IPS DF 4.7 (cell line): ENCODE measurements at regions not wholly inside any gene's neighbourhood (a gene's known extent, or its start where the extent isn't known, plus 50 kb on each side); places are given as distances from the start of the nearest gene placed in this dataset.

Experiments used
- DNase-seq: peaks from one replicate; pipeline ENCODE4 v3.0.0-alpha.2; 2013; ENCODE audit warnings: low spot score; ENCODE audit errors: extremely low read depth

DNA sequence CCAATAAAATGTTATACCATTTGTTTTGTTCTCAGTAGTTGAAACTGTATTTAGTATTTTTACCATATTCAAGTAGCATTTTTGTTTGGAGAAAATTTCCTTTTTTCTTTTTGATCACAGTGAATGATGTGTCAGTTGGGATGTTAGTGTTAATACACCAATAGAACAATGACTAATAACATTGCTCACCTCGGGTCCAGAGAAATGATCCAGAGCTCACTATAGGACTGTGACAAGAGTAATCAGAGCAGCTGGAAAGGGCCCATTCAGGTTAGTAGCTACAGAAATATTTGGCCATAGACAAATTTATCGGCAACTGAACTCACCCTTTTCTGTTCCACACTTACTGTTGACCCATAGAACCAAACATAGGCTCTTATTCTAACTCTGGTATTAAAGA, 989.2 kb downstream of the TLE4 start:
- DNase-seq: no peak

- no peak for DNase-seq
Measured at GRCh38 chr9:80557256-80557655, 985.5 kb downstream of the TLE4 start.

GRCh38 chr9:80556631-80557030, 984.9 kb downstream of the TLE4 start:
- DNase-seq: no peak

DNA sequence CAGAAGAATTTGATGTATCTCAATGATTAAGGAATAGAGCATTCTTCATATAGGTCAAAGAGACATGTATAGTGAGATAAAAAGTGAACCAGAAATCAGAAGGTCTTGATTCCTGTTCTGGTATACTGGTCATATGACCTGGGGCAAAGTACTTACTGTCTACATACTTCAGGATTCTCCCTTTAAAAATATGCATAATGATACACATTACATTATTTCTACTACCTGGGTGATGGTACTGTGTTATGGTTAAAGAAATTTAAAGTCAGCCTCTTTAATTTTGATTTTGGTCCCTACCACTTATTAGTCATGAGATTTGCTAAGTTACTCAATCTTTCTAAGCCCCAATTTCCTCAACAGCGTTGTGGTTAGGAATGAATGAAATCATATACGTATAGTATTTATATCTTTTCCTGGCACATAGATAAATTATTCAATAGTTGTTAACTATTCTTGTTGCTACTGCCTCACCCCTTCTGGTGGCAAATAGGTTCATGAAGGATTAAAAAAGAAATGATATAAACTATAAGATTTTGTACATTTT, 984.1 kb downstream of the TLE4 start:
- no peak for DNase-seq

DNA sequence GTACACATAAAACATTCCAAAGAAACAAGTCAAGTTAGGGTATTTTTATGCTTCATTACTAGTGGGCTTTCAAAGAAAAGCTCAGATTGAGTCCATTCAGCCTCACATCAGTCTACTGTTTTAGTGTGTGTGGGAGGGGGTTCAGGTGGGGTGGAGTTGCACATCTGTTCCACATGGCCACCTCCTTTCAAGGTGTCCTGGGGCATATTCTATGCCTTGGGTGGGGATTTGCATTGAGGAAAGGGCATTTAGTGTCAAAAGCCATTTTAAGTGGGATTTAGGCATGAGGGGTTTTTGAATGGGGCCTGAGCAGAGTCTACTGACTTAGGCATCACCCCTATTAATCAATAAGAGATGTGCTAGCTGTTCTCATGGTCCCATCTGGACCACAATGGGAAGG, 983.1 kb downstream of the TLE4 start:
- no peak for DNase-seq

- DNase-seq: no peak
Measured at GRCh38 chr9:80554301-80554700, 982.5 kb downstream of the TLE4 start.

GRCh38 chr9:80552931-80553330, 981.2 kb downstream of the TLE4 start:
- no peak for DNase-seq

GRCh38 chr9:80550181-80550580, 978.4 kb downstream of the TLE4 start:
- DNase-seq: no peak

- no peak for DNase-seq
Measured at GRCh38 chr9:80547613-80548012, 975.8 kb downstream of the TLE4 start.

DNA sequence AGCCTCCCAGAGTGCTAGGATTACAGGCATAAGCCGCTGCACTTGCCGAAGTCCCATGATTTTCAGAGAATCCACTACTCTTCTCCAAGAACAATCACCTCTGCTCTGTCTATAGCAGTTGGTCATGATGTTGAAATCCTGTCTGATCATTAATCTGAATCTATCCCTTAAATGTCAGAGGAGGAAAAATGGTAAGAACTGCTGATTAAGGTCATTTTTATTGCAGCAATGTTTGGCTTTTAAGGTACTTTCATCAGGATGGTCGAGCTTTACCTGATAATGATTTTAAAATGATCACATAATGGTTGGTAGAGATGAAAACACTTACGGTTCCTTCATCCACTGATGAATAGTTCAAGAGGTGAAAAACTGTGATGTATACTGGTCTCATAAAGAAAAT, 968.6 kb downstream of the TLE4 start:
- DNase-seq: no peak

GRCh38 chr9:80538976-80539375, 967.2 kb downstream of the TLE4 start:
- DNase-seq: no peak

DNA sequence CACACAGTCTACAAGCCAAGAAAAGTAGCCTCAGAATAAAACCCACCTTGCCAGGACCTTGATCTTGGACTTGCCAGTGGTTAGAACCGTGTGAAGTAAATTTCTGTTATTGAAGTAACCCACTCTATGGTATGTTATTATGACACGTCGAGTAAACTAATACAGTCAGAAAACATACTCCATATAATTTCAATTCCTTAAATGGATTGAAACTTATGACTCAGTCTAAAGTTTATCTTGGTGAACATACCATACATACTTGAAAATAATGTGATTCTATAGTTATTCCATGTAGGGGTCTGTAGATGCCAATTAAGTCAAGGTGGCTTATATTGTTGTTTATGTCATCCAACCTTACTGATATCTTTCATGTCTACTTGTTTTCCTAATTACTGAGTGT, 950.7 kb downstream of the TLE4 start:
- no peak for DNase-seq

- no peak for DNase-seq
Measured at GRCh38 chr9:80521151-80521550, 949.4 kb downstream of the TLE4 start.

DNA sequence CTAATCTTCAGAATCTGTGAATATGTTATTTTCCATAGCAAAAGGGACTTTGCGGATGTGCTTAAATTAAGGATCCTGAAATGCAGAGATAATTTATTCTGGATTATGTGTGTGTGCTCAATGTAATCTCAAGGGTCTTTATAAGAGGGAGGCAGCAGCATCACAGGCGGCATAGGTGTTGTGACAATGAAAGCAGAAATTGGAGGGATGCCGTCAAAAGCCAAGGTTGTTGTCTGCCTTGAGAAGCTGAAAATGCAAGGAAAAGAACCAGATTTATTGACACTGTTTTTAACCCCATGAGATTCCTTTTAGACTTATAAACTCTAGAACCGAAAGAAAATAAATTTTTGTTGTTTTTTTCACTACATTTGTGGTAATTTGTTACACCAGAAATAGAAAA, 948.5 kb downstream of the TLE4 start:
- no peak for DNase-seq

DNA sequence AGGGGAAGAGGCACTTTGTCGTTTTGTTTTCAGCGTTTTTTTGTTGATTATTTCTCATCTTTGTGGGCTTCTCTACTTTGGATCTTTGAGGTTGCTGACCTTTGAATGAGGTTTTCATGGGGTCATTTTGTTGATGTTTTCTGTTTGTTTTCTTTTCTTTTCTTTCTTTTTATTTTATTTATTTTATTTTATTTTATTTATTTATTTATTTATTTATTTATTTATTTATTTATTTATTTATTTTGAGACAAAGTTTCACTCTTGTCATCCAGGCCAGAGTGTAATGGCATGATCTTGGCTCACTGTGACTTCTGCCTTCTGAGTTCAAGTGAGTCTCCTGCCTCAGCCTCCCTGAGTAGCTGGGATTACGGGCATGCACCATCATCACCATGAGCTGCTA, 946.7 kb downstream of the TLE4 start:
- DNase-seq: no peak

DNA sequence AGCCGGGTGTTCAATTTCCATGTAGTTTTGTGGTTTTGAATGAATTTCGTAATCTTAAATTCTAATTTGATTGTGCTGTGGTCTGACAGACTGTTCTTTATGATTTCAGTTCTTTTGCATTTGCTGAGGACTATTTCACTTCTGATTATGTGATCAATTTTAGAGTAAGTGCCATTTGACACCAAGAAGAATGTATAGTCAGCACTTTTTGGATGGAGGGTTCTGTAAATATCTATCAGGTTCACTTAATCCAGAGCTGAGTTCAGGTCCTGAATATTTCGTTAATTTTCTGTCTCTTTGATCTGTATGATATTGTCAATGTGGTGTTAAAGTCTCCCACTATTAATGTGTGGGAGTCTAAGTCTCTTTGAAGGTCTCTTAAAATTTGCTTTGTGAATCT, 944.9 kb downstream of the TLE4 start:
- no peak for DNase-seq

DNA sequence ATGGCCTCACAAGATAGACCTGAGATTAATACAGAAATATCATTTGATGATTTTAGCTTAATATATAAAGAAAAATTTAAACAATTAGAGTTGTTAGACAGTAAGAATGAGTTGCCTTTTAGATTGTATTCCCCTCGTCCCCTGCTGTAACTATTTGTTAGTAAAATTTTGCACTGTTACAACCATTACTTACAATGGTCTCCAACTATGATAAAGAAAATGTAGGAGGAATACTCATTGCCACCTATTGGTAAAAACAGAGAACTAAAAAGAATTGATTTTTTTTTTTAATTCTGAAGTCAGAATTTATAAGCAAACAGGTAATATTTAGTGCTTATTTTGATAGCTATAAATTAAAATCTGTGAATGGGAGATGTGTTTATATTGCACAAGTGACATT, 937.6 kb downstream of the TLE4 start:
- DNase-seq: no peak

GRCh38 chr9:80507611-80508010, 935.8 kb downstream of the TLE4 start:
- no peak for DNase-seq

DNA sequence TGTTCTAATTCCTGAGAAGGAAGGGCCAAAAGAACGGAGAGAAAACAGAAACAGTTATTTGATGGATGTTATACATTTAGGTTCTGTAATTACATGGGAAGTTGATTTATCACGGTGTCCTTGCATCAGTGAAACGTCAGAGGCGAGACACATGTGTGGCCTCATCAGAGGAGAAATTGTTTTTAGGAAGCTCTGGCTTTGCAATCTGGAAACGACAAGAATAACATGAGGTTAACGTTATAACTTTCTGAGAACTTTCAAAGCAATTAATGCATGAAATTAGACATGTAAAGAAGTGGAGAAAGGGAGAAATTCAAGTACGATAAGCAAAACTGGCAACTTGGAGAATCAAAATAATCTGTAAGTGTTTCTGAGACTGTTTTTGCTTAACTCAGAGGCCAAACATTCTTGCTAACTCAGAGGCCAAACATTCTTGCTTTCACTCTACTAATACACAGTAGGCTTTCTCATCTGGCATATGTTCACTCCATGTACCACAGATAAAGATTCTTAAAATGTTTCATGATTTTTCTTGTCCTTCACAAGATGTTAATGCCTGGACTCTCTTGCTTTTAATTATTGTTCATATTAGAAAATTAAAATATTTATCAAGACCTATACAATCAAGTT, 933.0 kb downstream of the TLE4 start:
- no peak for DNase-seq

DNA sequence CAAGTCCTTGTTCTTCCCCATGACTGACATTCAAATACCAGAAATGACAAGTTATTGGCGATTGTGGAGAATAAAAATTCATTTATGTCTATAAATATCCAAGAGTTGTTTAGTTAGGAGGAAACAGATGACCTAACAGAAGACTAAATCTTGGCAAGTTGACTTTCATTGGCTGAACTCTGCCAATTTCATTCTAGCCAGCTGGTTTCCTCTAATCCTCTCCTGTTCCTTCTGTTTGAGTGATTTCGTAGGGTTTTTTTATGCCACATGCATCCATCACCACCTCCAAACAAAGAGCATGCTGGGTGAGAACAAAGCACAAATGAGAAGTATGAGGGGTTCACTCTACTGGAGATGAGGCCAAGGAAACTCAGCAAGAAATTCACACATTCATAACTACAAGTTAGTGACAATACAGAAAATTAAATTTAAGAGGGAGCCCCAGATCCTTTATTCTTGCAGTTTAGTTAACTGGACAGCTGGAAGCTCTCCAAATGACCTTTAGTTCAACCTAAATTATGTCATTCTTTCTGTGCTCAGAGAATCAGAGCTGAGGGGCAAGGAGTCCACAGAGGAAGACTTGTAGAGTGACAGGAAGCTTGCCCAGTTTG, 932.0 kb downstream of the TLE4 start:
- no peak for DNase-seq

GRCh38 chr9:80502306-80502705, 930.5 kb downstream of the TLE4 start:
- no peak for DNase-seq

GRCh38 chr9:80501635-80502034, 929.9 kb downstream of the TLE4 start:
- no peak for DNase-seq

- no peak for DNase-seq
Measured at GRCh38 chr9:80500300-80500699, 928.5 kb downstream of the TLE4 start.
